ENCODE measurements at regions not wholly inside any gene's neighbourhood (a gene's known extent, or its start where the extent isn't known, plus 50 kb on each side); places are given as distances from the start of the nearest gene placed in this dataset.

- Histone ChIP-seq H3K27ac (ENCODE audit: low read depth, low read length) (no peak overlapping the region), H3K9ac (ENCODE audit: low read depth in 1 of 2, low read length in 2 of 2) (no peak overlapping the region), H3K27me3 (ENCODE audit: control insufficient read depth in 1 of 2, insufficient read depth in 2 of 2, low read length in 2 of 2) (no peaks in the 10 kb centered on the region), H3K4me3 (ENCODE audit: low read depth in 1 of 2, low read length in 2 of 2) (no peak overlapping the region), H3K9me3 (ENCODE audit: control insufficient read depth in 1 of 2, low read length in 2 of 2) (no peaks in the 10 kb centered on the region), H3K4me1 (ENCODE audit: control insufficient read depth in 1 of 2, insufficient read depth in 2 of 2, low read length in 2 of 2) (no peaks in the 10 kb centered on the region), H3K36me3 (ENCODE audit: control insufficient read depth in 1 of 2, insufficient read depth in 2 of 2, low read length in 2 of 2) (no peaks in the 10 kb centered on the region)
Measured at GRCh38 chrX:45274576-45274975, 73.9 kb upstream of the DIPK2B start.

DNA sequence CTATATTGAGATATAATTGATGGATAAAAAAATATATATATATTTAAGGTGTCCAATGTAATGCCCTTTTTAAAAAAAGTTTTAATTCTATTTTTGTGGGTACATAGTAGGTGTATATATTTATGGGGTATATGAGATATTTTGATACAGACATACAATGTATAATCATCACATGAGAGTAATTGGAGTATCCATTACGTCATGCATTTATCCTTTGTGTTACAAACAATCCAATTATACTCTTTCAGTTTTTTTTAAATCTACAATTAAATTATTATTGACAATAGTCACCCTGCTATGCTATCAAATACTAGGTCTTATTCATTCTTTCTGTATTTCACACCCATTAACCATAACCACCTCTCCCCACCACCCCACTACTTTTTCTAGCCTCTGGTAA lies 66.3 kb upstream of the DIPK2B start:
- Histone ChIP-seq H3K36me3 (ENCODE audit: control insufficient read depth in 1 of 2, insufficient read depth in 2 of 2, low read length in 2 of 2) (no peaks in the 10 kb centered on the region), H3K27me3 (ENCODE audit: control insufficient read depth in 1 of 2, insufficient read depth in 2 of 2, low read length in 2 of 2) (no peaks in the 10 kb centered on the region), H3K4me3 (ENCODE audit: low read depth in 1 of 2, low read length in 2 of 2) (no peak overlapping the region), H3K9me3 (ENCODE audit: control insufficient read depth in 1 of 2, low read length in 2 of 2) (no peaks in the 10 kb centered on the region), H3K4me1 (ENCODE audit: control insufficient read depth in 1 of 2, insufficient read depth in 2 of 2, low read length in 2 of 2) (no peaks in the 10 kb centered on the region), H3K27ac (ENCODE audit: low read depth, low read length) (no peak overlapping the region), H3K9ac (ENCODE audit: low read depth in 1 of 2, low read length in 2 of 2) (no peak overlapping the region)

- H3K27me3 ChIP-seq (ENCODE audit: control insufficient read depth in 1 of 2, insufficient read depth in 2 of 2, low read length in 2 of 2) = no peaks in the 10 kb centered on the region
- H3K4me1 ChIP-seq (ENCODE audit: control insufficient read depth in 1 of 2, insufficient read depth in 2 of 2, low read length in 2 of 2) = no peaks in the 10 kb centered on the region
- H3K9me3 ChIP-seq (ENCODE audit: control insufficient read depth in 1 of 2, low read length in 2 of 2) = no peaks in the 10 kb centered on the region
- H3K27ac ChIP-seq (ENCODE audit: low read depth, low read length) = no peak overlapping the region
- H3K36me3 ChIP-seq (ENCODE audit: control insufficient read depth in 1 of 2, insufficient read depth in 2 of 2, low read length in 2 of 2) = no peaks in the 10 kb centered on the region
- H3K4me3 ChIP-seq (ENCODE audit: low read depth in 1 of 2, low read length in 2 of 2) = no peak overlapping the region
- H3K9ac ChIP-seq (ENCODE audit: low read depth in 1 of 2, low read length in 2 of 2) = no peak overlapping the region
Measured at GRCh38 chrX:45266456-45266855, 65.8 kb upstream of the DIPK2B start.

DNA sequence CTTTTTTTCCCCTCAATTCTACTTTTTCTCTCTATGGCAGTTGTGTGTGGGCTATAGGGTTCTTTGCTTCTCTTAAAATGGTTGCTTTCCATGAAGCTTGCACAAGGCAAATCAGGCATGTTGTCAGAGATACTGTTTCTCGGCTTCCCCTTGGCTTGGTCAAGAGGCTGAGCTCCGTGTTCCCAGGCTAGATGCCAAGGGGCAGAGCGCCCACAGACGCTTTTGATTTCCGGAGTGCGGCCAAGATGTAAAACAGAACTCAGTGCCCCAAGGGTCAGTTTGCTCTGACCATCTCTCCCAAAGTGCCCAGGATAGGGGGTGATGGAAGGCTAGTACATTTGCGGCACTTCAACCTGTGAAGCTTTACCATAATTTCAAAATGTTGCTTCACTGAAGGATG lies 64.2 kb upstream of the DIPK2B start:
- H3K9ac ChIP-seq (ENCODE audit: low read depth in 1 of 2, low read length in 2 of 2) = no peak overlapping the region
- no peaks in the 10 kb centered on the region for H3K27me3 ChIP-seq (ENCODE audit: control insufficient read depth in 1 of 2, insufficient read depth in 2 of 2, low read length in 2 of 2)
- no peaks in the 10 kb centered on the region for H3K4me1 ChIP-seq (ENCODE audit: control insufficient read depth in 1 of 2, insufficient read depth in 2 of 2, low read length in 2 of 2)
- H3K9me3 ChIP-seq (ENCODE audit: control insufficient read depth in 1 of 2, low read length in 2 of 2) = no peaks in the 10 kb centered on the region
- H3K27ac ChIP-seq (ENCODE audit: low read depth, low read length) = no peak overlapping the region
- H3K36me3 ChIP-seq (ENCODE audit: control insufficient read depth in 1 of 2, insufficient read depth in 2 of 2, low read length in 2 of 2) = no peaks in the 10 kb centered on the region
- H3K4me3 ChIP-seq (ENCODE audit: low read depth in 1 of 2, low read length in 2 of 2) = no peak overlapping the region

DNA sequence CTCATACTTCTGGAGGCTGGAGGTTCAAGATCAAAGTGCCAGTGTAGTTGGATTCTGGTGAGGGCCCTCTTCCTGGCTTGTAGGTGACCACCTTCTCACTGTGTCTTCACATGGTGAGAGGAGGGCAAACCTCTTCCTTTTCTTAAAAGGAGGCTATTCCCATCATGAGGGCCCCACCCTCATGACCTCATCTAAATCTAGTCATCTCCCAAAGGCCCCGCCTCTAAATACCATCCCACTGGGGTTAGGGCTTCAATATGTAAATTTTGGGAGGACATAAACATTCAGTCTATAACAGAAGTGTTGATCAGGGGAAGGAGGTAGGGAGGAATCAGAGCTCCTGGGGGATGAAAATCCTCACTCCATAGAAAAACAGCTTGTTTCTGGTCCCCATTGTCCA lies 60.8 kb upstream of the DIPK2B start:
- H3K4me1 ChIP-seq (ENCODE audit: control insufficient read depth in 1 of 2, insufficient read depth in 2 of 2, low read length in 2 of 2) = no peaks in the 10 kb centered on the region
- no peaks in the 10 kb centered on the region for H3K27me3 ChIP-seq (ENCODE audit: control insufficient read depth in 1 of 2, insufficient read depth in 2 of 2, low read length in 2 of 2)
- no peaks in the 10 kb centered on the region for H3K36me3 ChIP-seq (ENCODE audit: control insufficient read depth in 1 of 2, insufficient read depth in 2 of 2, low read length in 2 of 2)
- no peaks in the 10 kb centered on the region for H3K9me3 ChIP-seq (ENCODE audit: control insufficient read depth in 1 of 2, low read length in 2 of 2)
- H3K27ac ChIP-seq (ENCODE audit: low read depth, low read length) = no peak overlapping the region
- no peak overlapping the region for H3K9ac ChIP-seq (ENCODE audit: low read depth in 1 of 2, low read length in 2 of 2)
- H3K4me3 ChIP-seq (ENCODE audit: low read depth in 1 of 2, low read length in 2 of 2) = no peak overlapping the region

DNA sequence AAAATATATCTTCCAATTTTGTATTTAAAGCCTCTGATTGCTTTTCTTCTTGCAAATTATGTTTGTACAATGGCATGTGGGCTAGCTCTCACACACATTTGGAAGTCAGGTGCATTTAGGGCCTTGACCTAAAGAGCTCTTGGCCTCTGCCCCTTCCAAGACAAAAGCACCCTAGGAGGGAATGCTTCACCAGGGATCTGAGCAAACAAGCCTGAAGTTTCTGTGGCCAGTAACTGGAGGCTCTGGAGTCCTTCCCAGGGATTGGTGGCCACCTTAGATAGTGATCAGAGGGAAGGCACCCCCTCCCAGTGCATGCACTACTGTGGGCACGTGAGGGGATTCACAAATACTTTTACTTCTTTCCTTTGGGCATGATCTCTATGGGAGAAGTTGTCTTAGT lies 60.3 kb upstream of the DIPK2B start:
- no peak overlapping the region for H3K4me3 ChIP-seq (ENCODE audit: low read depth in 1 of 2, low read length in 2 of 2)
- H3K36me3 ChIP-seq (ENCODE audit: control insufficient read depth in 1 of 2, insufficient read depth in 2 of 2, low read length in 2 of 2) = no peaks in the 10 kb centered on the region
- H3K4me1 ChIP-seq (ENCODE audit: control insufficient read depth in 1 of 2, insufficient read depth in 2 of 2, low read length in 2 of 2) = no peaks in the 10 kb centered on the region
- no peaks in the 10 kb centered on the region for H3K9me3 ChIP-seq (ENCODE audit: control insufficient read depth in 1 of 2, low read length in 2 of 2)
- no peaks in the 10 kb centered on the region for H3K27me3 ChIP-seq (ENCODE audit: control insufficient read depth in 1 of 2, insufficient read depth in 2 of 2, low read length in 2 of 2)
- no peak overlapping the region for H3K27ac ChIP-seq (ENCODE audit: low read depth, low read length)
- no peak overlapping the region for H3K9ac ChIP-seq (ENCODE audit: low read depth in 1 of 2, low read length in 2 of 2)

- H3K27ac ChIP-seq (ENCODE audit: low read depth, low read length) = no peak overlapping the region
- no peaks in the 10 kb centered on the region for H3K36me3 ChIP-seq (ENCODE audit: control insufficient read depth in 1 of 2, insufficient read depth in 2 of 2, low read length in 2 of 2)
- H3K4me3 ChIP-seq (ENCODE audit: low read depth in 1 of 2, low read length in 2 of 2) = no peak overlapping the region
- no peaks in the 10 kb centered on the region for H3K4me1 ChIP-seq (ENCODE audit: control insufficient read depth in 1 of 2, insufficient read depth in 2 of 2, low read length in 2 of 2)
- H3K9ac ChIP-seq (ENCODE audit: low read depth in 1 of 2, low read length in 2 of 2) = no peak overlapping the region
- H3K9me3 ChIP-seq (ENCODE audit: control insufficient read depth in 1 of 2, low read length in 2 of 2) = no peaks in the 10 kb centered on the region
- H3K27me3 ChIP-seq (ENCODE audit: control insufficient read depth in 1 of 2, insufficient read depth in 2 of 2, low read length in 2 of 2) = no peaks in the 10 kb centered on the region
Measured at GRCh38 chrX:45258731-45259402, 58.2 kb upstream of the DIPK2B start.
